ENCODE measurements at regions not wholly inside any gene's neighbourhood (a gene's known extent, or its start where the extent isn't known, plus 50 kb on each side); places are given as distances from the start of the nearest gene placed in this dataset.

DNA sequence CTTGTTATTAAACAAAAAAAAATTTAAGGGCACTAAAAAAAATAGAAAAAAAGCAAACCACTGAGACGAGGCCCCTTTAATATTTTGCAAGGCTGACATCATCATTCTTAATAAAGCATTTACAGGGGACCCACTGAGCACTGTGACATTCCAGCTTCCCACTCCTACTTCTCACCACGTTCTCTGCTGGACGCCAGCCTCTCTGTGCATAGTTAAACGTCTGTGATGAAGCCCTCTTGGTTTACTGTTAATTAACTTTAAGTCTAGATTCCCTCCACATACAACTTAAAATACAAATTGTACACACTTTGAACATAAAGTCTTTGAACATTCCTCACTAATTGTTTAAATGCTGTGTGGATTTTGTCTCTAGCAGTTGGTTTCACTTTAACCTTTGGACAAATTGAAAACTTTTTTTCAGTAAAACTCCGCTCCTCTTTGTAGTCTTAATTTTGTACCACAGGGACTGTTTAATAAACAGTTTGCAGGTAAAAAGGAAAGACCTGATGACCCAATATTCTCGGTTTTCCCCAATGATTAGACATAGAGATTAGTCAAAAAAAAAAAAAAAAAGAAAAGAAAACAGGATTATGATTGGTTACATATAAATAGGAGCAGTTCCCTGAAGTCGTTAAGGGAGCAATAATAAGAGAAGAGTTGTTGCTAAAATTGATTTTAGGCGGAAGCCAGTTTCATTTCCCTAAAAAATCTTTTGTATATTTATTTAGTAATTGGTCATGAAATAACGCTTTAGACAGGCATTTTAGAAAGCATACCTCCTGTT, 219.8 kb downstream of the MZT1 start:
- TF ChIP-seq CTCF (conservative IDR thresholded peaks at IDR 0.05 in 1 of 2, IDR thresholded peaks at IDR 0.05 in 1 of 2; ENCODE audit: extremely low read depth in 1 of 2, insufficient read depth in 1 of 2, low read depth in 1 of 2, low read length in 2 of 2) = no peak
- no peak for TF ChIP-seq EZH2 (IDR thresholded peaks at IDR 0.05; ENCODE audit: borderline replicate concordance, low read length)

Measured in mammary epithelial cell (primary cell).